ENCODE measurements at regions not wholly inside any gene's neighbourhood (a gene's known extent, or its start where the extent isn't known, plus 50 kb on each side); places are given as distances from the start of the nearest gene placed in this dataset.

GRCh38 chr2:80706541-80706940 lies 402.0 kb upstream of the LRRTM1 start:
- TF ChIP-seq CTCF (IDR thresholded peaks at IDR 0.05; ENCODE audit: low read depth, low read length), result no peak
- no peak for DNase-seq (ENCODE audit: low read depth in 2 of 2)
- H3K4me3 ChIP-seq (replicated peaks in 1 of 2; ENCODE audit: low read depth in 2 of 2, low read length in 2 of 2), result no peak overlapping the region

GRCh38 chr2:80703532-80703931 lies 399.0 kb upstream of the LRRTM1 start:
- no peak overlapping the region for H3K4me3 ChIP-seq (replicated peaks in 1 of 2; ENCODE audit: low read depth in 2 of 2, low read length in 2 of 2)
- no peak for TF ChIP-seq CTCF (IDR thresholded peaks at IDR 0.05; ENCODE audit: low read depth, low read length)
- no peak for DNase-seq (ENCODE audit: low read depth in 2 of 2)

GRCh38 chr2:80700961-80701360 lies 396.4 kb upstream of the LRRTM1 start:
- no peak for TF ChIP-seq CTCF (IDR thresholded peaks at IDR 0.05; ENCODE audit: low read depth, low read length)
- H3K4me3 ChIP-seq (replicated peaks in 1 of 2; ENCODE audit: low read depth in 2 of 2, low read length in 2 of 2), result no peak overlapping the region
- DNase-seq (ENCODE audit: low read depth in 2 of 2), result peak in 1 of 2 donors; percentile 7
